M059J (cell line): ENCODE measurements at regions not wholly inside any gene's neighbourhood (a gene's known extent, or its start where the extent isn't known, plus 50 kb on each side); places are given as distances from the start of the nearest gene placed in this dataset.

ENCODE experiments used
- DNase-seq: peaks from one replicate; pipeline ENCODE4 v3.0.0-alpha.2; 2012; ENCODE audit warnings: low read depth

DNA sequence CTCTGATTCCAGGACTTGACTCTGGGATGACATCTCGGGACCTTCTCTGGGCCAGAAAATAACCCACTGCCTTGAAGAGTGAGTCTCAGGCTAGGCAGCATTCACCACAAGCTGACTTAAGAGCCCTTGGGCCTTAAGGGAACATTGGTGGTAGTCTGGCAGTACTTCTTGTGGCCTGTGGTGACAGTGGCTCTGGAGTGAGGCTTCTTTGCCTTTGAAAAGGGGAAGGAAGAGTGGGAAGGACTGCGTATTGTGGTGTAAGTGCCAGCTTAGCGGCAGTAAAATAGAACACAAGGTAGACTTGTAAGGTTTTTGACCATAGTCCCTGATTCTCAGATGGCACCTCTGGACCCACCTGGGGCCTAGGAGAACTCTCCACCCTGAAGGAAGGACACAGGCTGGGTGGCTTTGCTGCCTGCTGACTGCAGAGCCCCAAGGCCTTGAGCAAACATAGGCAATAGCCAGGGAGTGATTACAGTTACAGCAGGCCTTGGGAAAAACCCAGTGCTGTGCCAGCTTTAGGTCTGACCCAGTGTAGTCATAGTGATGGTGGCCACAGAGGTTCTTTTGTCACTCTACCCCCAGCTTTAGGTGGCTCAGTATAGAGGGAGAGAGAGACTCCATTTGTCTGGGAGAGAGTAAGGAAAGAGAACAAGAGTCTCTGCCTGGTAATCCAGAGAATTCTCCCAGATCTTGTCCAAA lies 483.9 kb downstream of the SH2D4B start:
- DNase-seq: no peak

DNA sequence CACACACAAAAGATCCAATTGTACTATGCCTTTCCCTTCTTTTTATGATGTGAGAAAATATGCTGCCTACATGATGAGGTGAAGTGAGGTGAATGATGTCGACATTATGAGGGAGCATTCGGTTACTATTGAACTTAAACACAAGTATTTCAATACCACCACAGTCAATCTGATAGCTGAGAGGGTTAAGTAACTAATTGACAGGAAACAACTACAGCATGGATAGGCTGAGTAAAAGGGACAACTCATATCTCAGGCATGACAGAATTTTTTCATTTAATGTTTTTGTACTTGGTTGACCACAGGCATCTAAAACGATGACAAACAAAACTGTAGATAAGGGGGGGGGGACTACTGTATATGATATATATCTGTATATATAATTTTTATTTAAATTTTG lies 488.9 kb downstream of the SH2D4B start:
- peak; percentile 18 for DNase-seq

DNA sequence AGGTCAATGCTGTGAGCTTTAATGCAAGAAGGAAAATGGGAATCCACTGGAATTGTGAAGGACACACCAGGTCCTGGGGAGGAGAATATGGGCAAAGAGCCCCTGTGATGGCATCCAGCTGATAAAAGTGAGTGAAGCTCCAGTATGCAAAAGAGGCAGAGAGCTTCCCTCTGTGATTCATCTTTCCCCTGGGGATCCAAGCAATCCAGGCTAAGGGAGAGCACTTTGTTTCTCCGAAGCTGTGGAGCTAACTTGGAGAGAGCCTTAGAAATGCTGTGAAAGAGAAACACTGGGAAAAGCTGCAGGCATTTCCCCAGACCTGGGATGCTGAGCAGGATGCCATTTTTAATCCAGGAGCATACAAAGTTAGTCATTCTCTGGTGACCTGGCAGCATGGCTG lies 489.5 kb downstream of the SH2D4B start:
- peak; percentile 9 for DNase-seq

- no peak for DNase-seq
Measured at GRCh38 chr10:81027706-81028105, 490.0 kb downstream of the SH2D4B start.

- DNase-seq: no peak
Measured at GRCh38 chr10:81031774-81032173, 494.1 kb downstream of the SH2D4B start.

DNA sequence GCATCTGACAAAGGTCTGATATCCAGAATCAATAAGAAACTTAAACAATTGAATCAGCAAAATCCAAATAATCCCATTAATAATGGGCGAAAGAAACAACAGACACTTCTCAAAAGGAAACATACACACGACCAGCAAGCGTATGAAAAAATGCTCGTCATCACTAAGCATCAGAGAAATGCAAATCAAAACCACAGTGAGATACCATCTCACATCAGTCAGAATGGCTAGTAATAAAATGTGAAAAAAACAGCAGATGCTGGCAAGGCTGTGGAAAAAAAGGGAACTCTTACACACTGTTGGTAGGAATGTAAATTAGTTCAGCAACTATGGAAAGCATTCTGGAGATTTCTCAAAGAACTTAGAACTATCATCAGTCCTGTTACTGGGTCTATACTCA lies 496.7 kb downstream of the SH2D4B start:
- peak; percentile 10 for DNase-seq

GRCh38 chr10:81036257-81036656 lies 498.6 kb downstream of the SH2D4B start:
- no peak for DNase-seq

DNA sequence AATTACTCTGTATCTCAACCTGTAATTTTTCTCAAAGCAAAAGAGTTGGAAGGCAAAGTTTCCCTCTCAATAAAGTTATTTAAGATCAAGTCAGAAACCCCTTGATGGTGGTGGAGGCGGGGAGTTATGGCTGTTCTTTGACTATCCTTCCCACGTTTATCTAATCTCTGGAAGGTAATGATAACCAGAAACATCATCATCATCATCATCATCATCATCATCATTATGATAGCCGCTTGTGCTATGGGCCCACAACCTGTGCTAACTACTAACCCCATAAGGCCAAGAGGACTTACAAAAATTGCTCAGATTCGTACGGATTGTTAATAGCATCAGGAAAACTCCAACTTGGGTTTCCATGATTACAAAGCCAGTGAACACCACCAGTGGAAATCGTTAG lies 502.3 kb downstream of the SH2D4B start:
- DNase-seq: no peak

- no peak for DNase-seq
Measured at GRCh38 chr10:81040940-81041339, 503.2 kb downstream of the SH2D4B start.

GRCh38 chr10:81042647-81043046 lies 504.9 kb downstream of the SH2D4B start:
- DNase-seq: no peak

DNA sequence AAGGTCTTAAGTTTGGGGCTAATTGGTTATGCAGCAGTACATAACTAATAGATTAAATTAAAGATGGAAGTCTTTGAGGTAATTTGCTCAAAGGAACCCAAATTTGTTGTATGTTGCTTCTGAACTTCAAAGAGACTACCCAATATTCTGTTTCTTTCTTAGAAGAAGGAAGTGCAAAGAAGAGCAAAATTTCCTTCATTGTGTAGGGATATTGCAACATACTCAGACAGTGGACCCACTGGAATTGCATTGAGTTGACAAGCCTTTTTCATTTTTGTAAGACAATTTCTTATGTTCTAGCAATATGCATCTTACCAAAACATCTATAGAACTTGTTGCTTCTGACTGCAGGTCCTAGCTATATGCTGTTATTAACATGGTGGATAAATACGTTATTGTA lies 527.8 kb downstream of the SH2D4B start:
- no peak for DNase-seq

DNA sequence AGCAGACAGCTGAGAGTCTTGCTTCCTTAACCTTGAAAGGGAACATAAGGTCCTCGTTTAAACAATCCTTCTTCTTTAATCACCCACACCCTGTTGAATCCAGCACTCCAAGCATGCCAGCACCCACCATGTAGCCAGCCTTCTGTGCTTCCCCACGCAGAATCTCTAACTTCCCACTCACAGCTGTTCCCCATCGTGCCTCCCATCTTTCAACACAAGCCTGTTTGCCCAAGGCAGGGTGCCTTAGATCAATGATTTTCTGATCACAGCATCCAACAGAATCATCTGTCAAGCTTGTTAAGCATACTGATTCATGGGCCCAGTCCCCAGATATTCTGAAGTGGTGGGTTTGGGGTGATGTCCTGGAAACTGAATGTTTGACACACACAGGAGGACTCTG lies 530.8 kb downstream of the SH2D4B start:
- DNase-seq: no peak

DNA sequence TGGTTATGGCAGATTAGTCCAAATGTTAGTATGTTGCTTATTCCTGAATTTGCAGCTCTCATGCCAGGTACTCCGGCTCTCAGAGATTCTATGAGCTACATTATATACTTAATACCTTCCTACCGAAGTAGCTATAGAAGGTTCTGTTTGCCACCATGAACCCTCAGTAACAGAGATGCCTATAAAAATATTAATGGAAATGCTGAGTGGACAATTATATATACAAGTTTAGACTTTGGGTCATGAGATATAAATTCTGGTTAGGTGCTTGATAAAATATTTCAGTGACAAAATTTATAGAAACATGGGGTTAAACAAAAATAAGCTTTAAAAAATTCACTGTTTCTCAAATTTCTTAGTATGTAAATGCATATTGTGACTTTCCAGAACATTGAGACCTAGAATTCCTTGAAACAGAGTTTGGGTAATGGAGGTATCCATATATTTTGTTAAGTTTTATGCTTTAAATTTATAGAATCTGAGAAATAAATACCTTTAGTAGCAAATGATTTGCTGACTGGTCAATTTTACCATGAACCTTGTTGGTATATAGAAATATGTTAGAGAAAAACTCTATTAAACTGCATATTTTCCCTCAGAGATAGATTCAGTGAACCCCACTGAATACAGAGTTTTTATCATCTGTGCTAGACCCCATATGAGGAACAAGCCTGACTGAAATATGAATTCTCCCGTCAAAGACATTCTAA lies 533.5 kb downstream of the SH2D4B start:
- no peak for DNase-seq

GRCh38 chr10:81073155-81073554 lies 535.5 kb downstream of the SH2D4B start:
- DNase-seq: no peak

GRCh38 chr10:81081887-81082620 lies 544.4 kb downstream of the SH2D4B start:
- DNase-seq: no peak

DNA sequence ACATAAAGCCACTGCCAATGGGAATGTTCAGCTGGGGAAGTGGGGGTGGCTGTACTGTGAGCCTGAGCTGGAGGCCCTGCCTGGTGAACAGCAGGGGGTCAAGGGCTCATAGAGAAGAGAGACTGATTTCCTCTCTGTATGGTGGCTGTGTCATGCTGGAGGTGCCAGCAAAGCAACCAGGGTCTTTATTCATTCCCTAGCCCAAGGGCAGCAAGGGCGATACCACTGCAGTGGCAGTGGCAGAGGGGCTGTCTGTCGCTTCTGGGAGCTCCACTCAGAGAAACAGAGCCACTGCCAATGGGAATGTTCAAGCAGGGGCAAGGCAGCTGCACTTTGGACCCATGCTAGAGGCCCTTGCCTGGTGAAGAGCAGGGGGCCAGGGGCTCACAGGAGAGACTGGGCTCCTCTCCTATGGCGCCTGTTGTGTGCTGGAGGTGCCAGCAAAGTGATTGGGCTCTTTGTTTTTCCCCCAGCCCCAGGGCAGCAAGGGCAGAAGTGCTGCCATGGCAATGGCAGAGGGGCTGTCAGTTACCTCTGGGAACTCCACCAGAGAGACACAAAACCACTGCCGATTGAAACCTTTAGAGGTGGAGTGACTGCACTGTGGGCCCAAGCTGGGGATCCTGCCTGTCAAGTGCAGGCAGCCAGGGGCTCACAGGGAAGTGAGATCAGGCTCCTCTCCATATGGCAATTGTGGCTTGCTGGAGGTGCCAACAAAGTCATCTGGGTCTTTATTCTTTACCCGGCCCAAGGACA lies 545.1 kb downstream of the SH2D4B start:
- DNase-seq: no peak

DNA sequence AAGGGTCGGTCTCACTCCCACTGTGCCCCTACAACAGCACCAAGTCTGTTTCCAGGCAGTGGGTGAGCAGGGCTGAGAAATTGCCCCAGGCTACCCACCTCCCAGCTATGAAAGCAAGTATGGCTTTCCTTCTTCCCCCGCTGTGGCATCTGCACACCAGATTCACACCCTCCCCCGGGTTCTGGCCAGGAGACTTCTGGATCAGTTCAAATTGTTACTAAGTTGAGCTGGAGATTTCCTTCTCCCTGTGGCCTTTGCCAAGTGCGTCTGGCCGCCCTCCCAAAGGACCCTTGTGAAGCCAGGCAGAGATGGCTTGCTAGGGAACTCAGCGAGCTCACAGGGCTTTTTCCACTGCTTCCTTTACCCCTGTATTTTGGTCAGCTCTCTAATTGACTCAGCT lies 555.4 kb downstream of the SH2D4B start:
- DNase-seq: no peak

DNA sequence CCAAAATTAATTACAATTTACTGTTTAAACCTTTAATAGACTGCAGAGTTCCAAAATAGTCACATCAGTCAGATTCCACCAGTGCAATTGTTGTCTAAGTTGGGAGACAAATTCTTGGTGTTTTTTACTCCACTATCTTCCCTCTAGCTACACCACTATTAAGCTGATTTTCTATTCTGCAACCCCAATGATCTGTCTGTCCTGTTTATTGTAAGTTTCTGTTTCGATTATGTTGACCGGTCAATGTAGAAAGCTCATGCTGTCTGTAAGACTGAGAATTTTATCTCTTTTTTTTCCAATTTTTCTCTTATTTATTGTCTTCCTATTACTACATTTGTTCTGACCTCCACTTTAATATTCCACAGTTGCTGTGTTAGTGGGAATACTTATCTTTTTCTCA lies 557.5 kb downstream of the SH2D4B start:
- no peak for DNase-seq

DNA sequence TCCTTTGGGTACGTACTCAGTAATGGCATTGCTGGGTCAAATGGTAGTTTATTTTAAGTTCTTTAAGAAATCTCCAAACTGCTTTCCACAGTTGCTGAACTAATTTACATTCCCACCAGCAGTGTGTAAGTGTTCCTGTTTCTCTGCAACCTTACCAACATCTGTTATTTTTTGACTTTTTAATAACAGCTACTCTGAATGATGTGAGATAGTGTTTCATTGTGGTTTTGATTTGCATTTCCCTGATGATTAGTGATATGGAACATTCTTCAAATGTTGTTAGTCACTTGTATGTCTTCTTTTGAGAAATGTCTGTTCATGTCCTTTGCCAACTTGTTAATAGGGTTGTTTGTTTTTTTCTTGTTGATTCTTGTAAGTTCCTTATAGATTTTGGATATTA lies 558.9 kb downstream of the SH2D4B start:
- DNase-seq: peak; percentile 11

DNA sequence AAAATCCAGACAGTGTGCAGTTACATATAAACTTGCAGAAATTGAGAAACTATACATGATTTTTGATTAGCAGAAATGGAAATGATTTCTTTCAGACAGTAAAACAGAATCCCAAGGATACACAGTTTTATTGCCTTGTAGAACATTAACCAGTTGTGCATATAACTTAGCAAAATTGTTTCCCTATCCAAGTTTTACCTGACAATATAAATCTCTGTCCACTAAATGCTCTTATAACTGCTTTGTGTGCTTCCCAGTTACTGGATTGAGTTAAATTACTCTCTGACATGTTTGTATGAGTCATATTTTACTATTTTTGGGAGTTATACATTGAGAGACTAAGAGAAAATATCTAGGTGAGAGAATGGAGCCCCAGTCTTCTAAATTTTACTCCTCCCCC lies 563.4 kb downstream of the SH2D4B start:
- no peak for DNase-seq

GRCh38 chr10:81104494-81104893 lies 566.8 kb downstream of the SH2D4B start:
- no peak for DNase-seq

DNA sequence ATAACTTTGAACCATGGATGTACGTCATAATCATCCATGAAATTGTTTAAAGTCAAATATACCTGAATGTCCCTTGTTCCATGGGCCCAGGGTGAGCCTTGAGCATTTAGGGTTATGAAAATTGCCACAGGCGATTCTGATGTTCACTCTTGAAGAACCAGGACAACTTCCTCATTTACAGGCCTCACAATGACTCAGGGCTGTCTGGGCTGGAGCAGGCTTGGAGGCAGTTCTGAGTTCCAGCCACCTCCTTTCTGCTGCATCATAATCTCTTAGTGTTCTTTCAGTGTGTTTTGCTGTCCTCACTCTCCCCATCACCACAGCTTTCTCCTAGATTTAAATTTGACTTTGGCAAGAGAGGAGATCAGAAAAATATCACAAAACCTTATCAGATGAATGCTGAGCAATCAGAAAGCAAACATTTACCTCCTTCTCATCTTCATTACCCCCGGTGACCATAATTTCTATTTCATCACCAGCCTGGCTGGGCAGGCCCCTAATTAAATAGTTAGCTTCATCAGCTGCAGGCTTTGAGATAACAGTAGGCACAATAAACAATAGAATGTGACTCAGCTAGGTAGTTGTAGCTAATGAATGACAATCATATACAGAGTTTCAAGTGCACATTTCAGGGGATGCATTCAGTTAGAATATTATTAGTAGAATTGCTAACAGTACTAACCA lies 571.0 kb downstream of the SH2D4B start:
- DNase-seq: peak; percentile 54
